ENCODE measurements at regions not wholly inside any gene's neighbourhood (a gene's known extent, or its start where the extent isn't known, plus 50 kb on each side); places are given as distances from the start of the nearest gene placed in this dataset.

- TF ChIP-seq CTCF (IDR thresholded peaks at IDR 0.05) (no peak), POLR2A (IDR thresholded peaks at IDR 0.05) (no peak)
Observed at GRCh38 chr2:139864821-139865302, 1084.7 kb upstream of the NXPH2 start.
